SK-N-SH (cell line): ENCODE measurements at regions not wholly inside any gene's neighbourhood (a gene's known extent, or its start where the extent isn't known, plus 50 kb on each side); places are given as distances from the start of the nearest gene placed in this dataset.

Experiments used
- CTCF ChIA-PET: fragments of 300-600, 350-600 bp; formaldehyde crosslinking; extraction: SDS; loops from one replicate; lab custom pipeline; 2021; lab: Yijun Ruan, JAX
- POLR2A ChIA-PET: fragments of 350-600 bp; sonication (Branson Sonifier 250); formaldehyde crosslinking; extraction: SDS; loops from one replicate; lab custom pipeline; 2020; ENCODE audit warnings: antibody characterized with exemption, inconsistent platforms; lab: Yijun Ruan, JAX
- DNase-seq: peaks from one replicate; pipeline ENCODE4 v3.0.0; 2012
- H2AFZ ChIP-seq: fragments of 200-600 bp; sonication (generic); 2 replicates; pipeline ENCODE4 v1.8.1; 2016; ENCODE audit warnings: antibody characterized with exemption, mild to moderate bottlenecking, low read depth
- H3F3A ChIP-seq: fragments of 200-600 bp; sonication (generic); replicated peaks from 2 replicates; pipeline ENCODE3; 2016; ENCODE audit warnings: antibody characterized with exemption, mild to moderate bottlenecking; ENCODE audit not compliant: insufficient read depth
- H3K27ac ChIP-seq, 2 experiments: fragments of 200-500 bp in 1 of 2; fragments of 200-600 bp in 1 of 2; sonication (Bioruptor generic) in 1 of 2; sonication (generic), shearing (Covaris generic) in 1 of 2; 2 replicates each; pipeline versions ENCODE4 v1.5.1 to v1.6.1; 2014 to 2016; ENCODE audit warnings: low read depth in 2 of 2, inconsistent platforms in 1 of 2, low read length in 1 of 2, mild to moderate bottlenecking in 1 of 2, mixed read lengths in 1 of 2
- H3K27me3 ChIP-seq: fragments of 200-600 bp; sonication (generic), shearing (Covaris generic); 2 replicates; pipeline ENCODE4 v1.6.1; 2016; ENCODE audit warnings: mixed run types; ENCODE audit not compliant: insufficient read depth
- H3K36me3 ChIP-seq, 2 experiments: fragments of 200-500 bp in 1 of 2; fragments of 200-600 bp in 1 of 2; sonication (Bioruptor generic) in 1 of 2; sonication (generic) in 1 of 2; replicated peaks in 1 of 2; 2 replicates each; pipeline versions ENCODE3 to v1.5.1; 2014 to 2016; ENCODE audit warnings: low read length in 1 of 2, mild to moderate bottlenecking in 1 of 2; ENCODE audit not compliant: insufficient read depth in 2 of 2, control insufficient read depth in 1 of 2
- H3K4me1 ChIP-seq, 2 experiments: fragments of 200-500 bp in 1 of 2; fragments of 200-600 bp in 1 of 2; sonication (Bioruptor generic) in 1 of 2; sonication (generic), shearing (Covaris generic) in 1 of 2; 2 replicates each; pipeline versions ENCODE4 v1.5.1 to v1.6.1; 2014 to 2016; ENCODE audit warnings: low read depth in 1 of 2, low read length in 1 of 2, mixed run types in 1 of 2; ENCODE audit not compliant: insufficient read depth in 2 of 2, control insufficient read depth in 1 of 2
- H3K4me2 ChIP-seq: fragments of 200-600 bp; sonication (generic), shearing (Covaris generic); 2 replicates; pipeline ENCODE4 v1.6.1; 2017; ENCODE audit warnings: mixed run types
- H3K4me3 ChIP-seq, 2 experiments: fragments of 200-500 bp in 1 of 2; fragments of 200-600 bp in 1 of 2; sonication (Bioruptor generic) in 1 of 2; sonication (generic), shearing (Covaris generic) in 1 of 2; 2 replicates each; pipeline versions ENCODE4 v1.5.1 to v1.8.1; 2014 to 2016; ENCODE audit warnings: low read depth in 2 of 2, inconsistent platforms in 1 of 2, low read length in 1 of 2, mild to moderate bottlenecking in 1 of 2, mixed read lengths in 1 of 2, moderate library complexity in 1 of 2
- H3K79me2 ChIP-seq: fragments of 200-600 bp; sonication (generic); 2 replicates; pipeline ENCODE4 v1.8.1; 2017; ENCODE audit warnings: mild to moderate bottlenecking; ENCODE audit not compliant: insufficient read depth
- H3K9ac ChIP-seq: fragments of 200-600 bp; sonication (generic); 2 replicates; pipeline ENCODE4 v1.6.1; 2017; ENCODE audit warnings: mixed run types
- H3K9me2 ChIP-seq: fragments of 200-600 bp; sonication (generic); 2 replicates; pipeline ENCODE4 v1.6.1; 2017; ENCODE audit warnings: mixed run types
- H3K9me3 ChIP-seq: fragments of 200-600 bp; sonication (generic); 2 replicates; pipeline ENCODE4 v1.6.1; 2017; ENCODE audit warnings: mixed run types, mild to moderate bottlenecking, moderate library complexity
- H4K20me1 ChIP-seq: fragments of 200-600 bp; sonication (generic); 2 replicates; pipeline ENCODE4 v1.6.1; 2017; ENCODE audit warnings: mild to moderate bottlenecking, mixed run types; ENCODE audit not compliant: insufficient read depth
- CTCF ChIP-seq: fragments of 200-600 bp; sonication (generic); IDR thresholded peaks from 2 replicates; pipeline ENCODE4 v1.6.1; 2017; ENCODE audit warnings: antibody characterized with exemption, mild to moderate bottlenecking, moderate library complexity
- FOXJ3 ChIP-seq: sonication (generic); formaldehyde crosslinking; IDR thresholded peaks from 2 replicates; pipeline ENCODE4 v1.5.1; 2020; ENCODE audit warnings: mild to moderate bottlenecking, missing genetic modification reagents
- FOXM1 ChIP-seq: IDR thresholded peaks from 2 replicates; pipeline ENCODE4 v1.4.0; 2012; ENCODE audit warnings: low read depth, mild to moderate bottlenecking
- GABPA ChIP-seq: IDR thresholded peaks from 2 replicates; pipeline ENCODE4 v1.4.0; 2012; ENCODE audit warnings: low read depth, mild to moderate bottlenecking
- GATA2 ChIP-seq: sonication (generic); formaldehyde crosslinking; IDR thresholded peaks from 2 replicates; pipeline ENCODE4 v1.5.0; 2020; ENCODE audit warnings: mild to moderate bottlenecking, missing genetic modification reagents
- NRF1 ChIP-seq: IDR thresholded peaks from 2 replicates; pipeline ENCODE4 v1.6.1; 2012; ENCODE audit warnings: low read depth, mild to moderate bottlenecking, low read length
- REST ChIP-seq: IDR thresholded peaks from 2 replicates; pipeline ENCODE4 v1.6.1; 2012; ENCODE audit warnings: mild to moderate bottlenecking, low read depth, low read length, moderate library complexity
- RFX5 ChIP-seq: IDR thresholded peaks from 2 replicates; pipeline ENCODE4 v1.6.1; 2012; ENCODE audit warnings: mild to moderate bottlenecking, improper control_type of control experiment, low read length
- TAF1 ChIP-seq: IDR thresholded peaks from 2 replicates; pipeline ENCODE4 v1.6.1; 2012; ENCODE audit warnings: low read depth, mild to moderate bottlenecking, low read length, moderate library complexity, borderline replicate concordance
- TEAD4 ChIP-seq: IDR thresholded peaks from 2 replicates; pipeline ENCODE4 v1.4.0; 2012; ENCODE audit warnings: mild to moderate bottlenecking, borderline replicate concordance; ENCODE audit not compliant: insufficient read depth
- WGBS: methylation state at CpG from one replicate; pipeline ENCODE4 v1.1.6; 2017; ENCODE audit warnings: low lambda C conversion rate; 5-methylcytosine and 5-hydroxymethylcytosine counted together

- no peak for TF ChIP-seq REST
Measured at GRCh38 chr13:73281746-73282145, 222.9 kb downstream of the KLF5 start (continued).

GRCh38 chr13:73278186-73278585 lies 219.4 kb downstream of the KLF5 start:
- no peaks in the 10 kb centered on the region for H3K79me2 ChIP-seq
- H3K9me3 ChIP-seq, result no peaks in the 10 kb centered on the region; the same call in 1 of the 2 replicates
- CTCF ChIA-PET, result no interaction called here
- H2AFZ ChIP-seq, result no peak overlapping the region
- no peaks in the 10 kb centered on the region for H4K20me1 ChIP-seq
- H3K9ac ChIP-seq, result no peak overlapping the region
- H3K27ac ChIP-seq, result no peak overlapping the region
- WGBS, result 96% methylated on average over 1 of the region's 1 CpG
- no peak for DNase-seq
- H3F3A ChIP-seq, result no peaks in the 10 kb centered on the region
- H3K4me1 ChIP-seq, result no peaks in the 10 kb centered on the region; a peak in 2 of 4 replicates
- no peaks in the 10 kb centered on the region for H3K9me2 ChIP-seq
- H3K36me3 ChIP-seq, result no peaks in the 10 kb centered on the region
- no peak overlapping the region for H3K4me3 ChIP-seq
- TF ChIP-seq NRF1, result no peak
- TF ChIP-seq, all 33 proteins: peak for 0
- Histone ChIP-seq H3K27me3 (no peaks in the 10 kb centered on the region), H3K4me2 (no peak overlapping the region)
- POLR2A ChIA-PET, result no interaction called here

GRCh38 chr13:73275163-73275562 lies 216.4 kb downstream of the KLF5 start:
- ChIA-PET CTCF (no interaction called here), POLR2A (no interaction called here)
- Histone ChIP-seq H3K36me3 (no peaks in the 10 kb centered on the region), H3K4me1 (no peaks in the 10 kb centered on the region; a peak in 2 of 4 replicates), H4K20me1 (no peaks in the 10 kb centered on the region), H3K27me3 (no peaks in the 10 kb centered on the region), H3K27ac (no peak overlapping the region; a peak in 1 of 4 replicates), H2AFZ (no peak overlapping the region), H3K4me2 (no peak overlapping the region), H3F3A (no peaks in the 10 kb centered on the region), H3K4me3 (no peak overlapping the region), H3K9me3 (no peaks in the 10 kb centered on the region; the same call in 1 of the 2 replicates), H3K9ac (no peak overlapping the region), H3K79me2 (no peaks in the 10 kb centered on the region), H3K9me2 (no peaks in the 10 kb centered on the region)
- 90% methylated on average over 3 of the region's 3 CpGs for WGBS
- TF ChIP-seq FOXM1 (no peak), GABPA (no peak)
- TF ChIP-seq, all 33 proteins: peak for 0
- DNase-seq, result no peak

GRCh38 chr13:73274147-73274546 lies 215.3 kb downstream of the KLF5 start:
- DNase-seq, result no peak
- Histone ChIP-seq H3F3A (no peaks in the 10 kb centered on the region), H3K36me3 (no peaks in the 10 kb centered on the region), H3K9ac (no peak overlapping the region), H3K27ac (peak overlapping the region in 1 of 2 experiments; percentile 36; a peak in 2 of 4 replicates), H3K4me1 (no peaks in the 10 kb centered on the region; a peak in 2 of 4 replicates), H3K4me2 (no peak overlapping the region), H3K9me3 (no peaks in the 10 kb centered on the region; the same call in 1 of the 2 replicates), H2AFZ (peak overlapping the region; percentile 35; the same call in 1 of the 2 replicates), H3K4me3 (no peak overlapping the region), H4K20me1 (no peaks in the 10 kb centered on the region), H3K27me3 (no peaks in the 10 kb centered on the region), H3K9me2 (no peaks in the 10 kb centered on the region), H3K79me2 (no peaks in the 10 kb centered on the region)
- POLR2A ChIA-PET, result no interaction called here
- WGBS, result 51% methylated on average over 2 of the region's 2 CpGs
- CTCF ChIA-PET, result no interaction called here
- TF ChIP-seq CTCF, result no peak
- TF ChIP-seq RFX5, result no peak
- TF ChIP-seq TAF1, result no peak
- no peak for TF ChIP-seq REST
- no peak for TF ChIP-seq FOXJ3 (CRISPR knock-in tag)
- TF ChIP-seq TEAD4, result no peak
- no peak for TF ChIP-seq GATA2 (CRISPR knock-in tag)
